Ovary (tissue), 3 donors: ENCODE measurements at regions not wholly inside any gene's neighbourhood (a gene's known extent, or its start where the extent isn't known, plus 50 kb on each side); places are given as distances from the start of the nearest gene placed in this dataset.

Experiments used
- POLR2A ChIP-seq: fragments of 450-650 bp; IDR thresholded peaks from one replicate; pipeline ENCODE4 v1.6.1; 2017; ENCODE audit warnings: antibody characterized with exemption, mild to moderate bottlenecking, moderate library complexity
- TF ChIP-seq, protein P1 (sequence below), 3 donors: fragments of 450-650 bp in 2 of 3; fragments of 200-600 bp in 1 of 3; IDR thresholded peaks; one replicate each; pipeline versions ENCODE4 v1.5.1 to v1.8.0; 2016 to 2022; ENCODE audit warnings: antibody characterized with exemption in 3 of 3, mild to moderate bottlenecking in 1 of 3
- donor health status: DM: no; HTN: no; CAD: no.

GRCh38 chr20:40880729-40881109 lies 147.9 kb upstream of the TOP1 start:
- TF ChIP-seq, protein P1, sequence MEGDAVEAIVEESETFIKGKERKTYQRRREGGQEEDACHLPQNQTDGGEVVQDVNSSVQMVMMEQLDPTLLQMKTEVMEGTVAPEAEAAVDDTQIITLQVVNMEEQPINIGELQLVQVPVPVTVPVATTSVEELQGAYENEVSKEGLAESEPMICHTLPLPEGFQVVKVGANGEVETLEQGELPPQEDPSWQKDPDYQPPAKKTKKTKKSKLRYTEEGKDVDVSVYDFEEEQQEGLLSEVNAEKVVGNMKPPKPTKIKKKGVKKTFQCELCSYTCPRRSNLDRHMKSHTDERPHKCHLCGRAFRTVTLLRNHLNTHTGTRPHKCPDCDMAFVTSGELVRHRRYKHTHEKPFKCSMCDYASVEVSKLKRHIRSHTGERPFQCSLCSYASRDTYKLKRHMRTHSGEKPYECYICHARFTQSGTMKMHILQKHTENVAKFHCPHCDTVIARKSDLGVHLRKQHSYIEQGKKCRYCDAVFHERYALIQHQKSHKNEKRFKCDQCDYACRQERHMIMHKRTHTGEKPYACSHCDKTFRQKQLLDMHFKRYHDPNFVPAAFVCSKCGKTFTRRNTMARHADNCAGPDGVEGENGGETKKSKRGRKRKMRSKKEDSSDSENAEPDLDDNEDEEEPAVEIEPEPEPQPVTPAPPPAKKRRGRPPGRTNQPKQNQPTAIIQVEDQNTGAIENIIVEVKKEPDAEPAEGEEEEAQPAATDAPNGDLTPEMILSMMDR (IDR thresholded peaks at IDR 0.05), result no peak
- no peak for TF ChIP-seq POLR2A
